ENCODE measurements at regions not wholly inside any gene's neighbourhood (a gene's known extent, or its start where the extent isn't known, plus 50 kb on each side); places are given as distances from the start of the nearest gene placed in this dataset.

DNA sequence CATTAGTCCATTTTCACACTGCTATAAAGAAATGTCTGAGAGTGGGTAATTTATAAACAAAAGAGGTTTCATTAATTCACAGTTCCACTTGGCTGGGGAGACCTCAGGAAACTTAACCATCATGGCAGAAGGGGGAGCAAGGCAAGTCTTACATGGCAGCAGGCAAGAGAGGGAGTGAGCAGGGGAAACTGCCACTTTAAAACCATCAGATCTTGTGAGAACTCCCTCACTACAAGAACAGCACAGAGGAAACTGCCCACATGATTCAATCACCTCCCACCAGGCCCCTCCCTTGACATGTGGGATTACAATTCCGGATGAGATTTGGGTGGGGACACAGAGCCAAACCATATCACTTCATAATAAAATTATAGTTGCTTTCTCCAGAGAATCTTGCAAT lies 365.5 kb upstream of the ID2 start:
- no peak overlapping the region for H3K9ac ChIP-seq (ENCODE audit: low read length)
- H4K20me1 ChIP-seq (ENCODE audit: insufficient read depth) = no peaks in the 10 kb centered on the region
- no peaks in the 10 kb centered on the region for H3K9me2 ChIP-seq (ENCODE audit: insufficient read depth, low read length)
- H3K27me3 ChIP-seq (ENCODE audit: insufficient read depth, low read depth, low read length) = no peaks in the 10 kb centered on the region
- H3K36me3 ChIP-seq (ENCODE audit: insufficient read depth, low read length) = no peaks in the 10 kb centered on the region
- H3K4me3 ChIP-seq (ENCODE audit: low read length) = no peak overlapping the region
- no peaks in the 10 kb centered on the region for H3K9me3 ChIP-seq (ENCODE audit: low read length)
- H3K4me2 ChIP-seq (ENCODE audit: low read length) = no peak overlapping the region
- no peak overlapping the region for H2AFZ ChIP-seq (ENCODE audit: low read depth, low read length)
- no peaks in the 10 kb centered on the region for H3K79me2 ChIP-seq (replicated peaks; ENCODE audit: insufficient read depth, low read length)
- TF ChIP-seq, protein P1, sequence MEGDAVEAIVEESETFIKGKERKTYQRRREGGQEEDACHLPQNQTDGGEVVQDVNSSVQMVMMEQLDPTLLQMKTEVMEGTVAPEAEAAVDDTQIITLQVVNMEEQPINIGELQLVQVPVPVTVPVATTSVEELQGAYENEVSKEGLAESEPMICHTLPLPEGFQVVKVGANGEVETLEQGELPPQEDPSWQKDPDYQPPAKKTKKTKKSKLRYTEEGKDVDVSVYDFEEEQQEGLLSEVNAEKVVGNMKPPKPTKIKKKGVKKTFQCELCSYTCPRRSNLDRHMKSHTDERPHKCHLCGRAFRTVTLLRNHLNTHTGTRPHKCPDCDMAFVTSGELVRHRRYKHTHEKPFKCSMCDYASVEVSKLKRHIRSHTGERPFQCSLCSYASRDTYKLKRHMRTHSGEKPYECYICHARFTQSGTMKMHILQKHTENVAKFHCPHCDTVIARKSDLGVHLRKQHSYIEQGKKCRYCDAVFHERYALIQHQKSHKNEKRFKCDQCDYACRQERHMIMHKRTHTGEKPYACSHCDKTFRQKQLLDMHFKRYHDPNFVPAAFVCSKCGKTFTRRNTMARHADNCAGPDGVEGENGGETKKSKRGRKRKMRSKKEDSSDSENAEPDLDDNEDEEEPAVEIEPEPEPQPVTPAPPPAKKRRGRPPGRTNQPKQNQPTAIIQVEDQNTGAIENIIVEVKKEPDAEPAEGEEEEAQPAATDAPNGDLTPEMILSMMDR (IDR thresholded peaks at IDR 0.05; ENCODE audit: poor library complexity, severe bottlenecking) = no peak
- TF ChIP-seq EP300 (conservative IDR thresholded peaks at IDR 0.05; ENCODE audit: poor library complexity, severe bottlenecking) (no peak), MXI1 (conservative IDR thresholded peaks at IDR 0.05; ENCODE audit: poor library complexity, severe bottlenecking) (no peak)
- H3F3A ChIP-seq (ENCODE audit: insufficient read depth, low read length, poor library complexity, severe bottlenecking) = no peaks in the 10 kb centered on the region
- H3K27ac ChIP-seq (ENCODE audit: low read length) = no peak overlapping the region

DNA sequence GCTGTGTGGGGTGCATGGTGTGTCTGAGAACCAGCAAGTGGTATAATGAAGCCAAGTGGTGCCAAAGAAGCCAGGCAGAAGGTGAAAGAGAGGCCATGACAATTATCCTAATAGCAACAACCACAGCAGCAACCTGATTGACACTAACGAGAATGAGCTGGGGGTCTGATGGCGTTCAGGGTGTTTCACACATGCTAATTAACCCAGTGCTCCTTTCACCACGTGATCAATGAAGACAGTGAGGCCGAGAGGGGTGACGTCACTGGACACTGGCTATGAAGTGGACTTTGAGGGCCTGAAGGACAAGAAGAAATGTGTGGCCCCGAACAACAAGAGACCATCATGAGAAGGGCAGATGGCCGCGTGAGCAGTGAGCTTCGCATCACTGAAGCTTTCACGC lies 364.4 kb upstream of the ID2 start:
- Histone ChIP-seq H3K4me2 (ENCODE audit: low read length) (no peak overlapping the region), H2AFZ (ENCODE audit: low read depth, low read length) (no peak overlapping the region), H3K27me3 (ENCODE audit: insufficient read depth, low read depth, low read length) (no peaks in the 10 kb centered on the region), H3K4me3 (ENCODE audit: low read length) (no peak overlapping the region), H3K36me3 (ENCODE audit: insufficient read depth, low read length) (no peaks in the 10 kb centered on the region), H3K79me2 (replicated peaks; ENCODE audit: insufficient read depth, low read length) (no peaks in the 10 kb centered on the region), H4K20me1 (ENCODE audit: insufficient read depth) (no peaks in the 10 kb centered on the region), H3F3A (ENCODE audit: insufficient read depth, low read length, poor library complexity, severe bottlenecking) (no peaks in the 10 kb centered on the region), H3K9me2 (ENCODE audit: insufficient read depth, low read length) (no peaks in the 10 kb centered on the region), H3K9me3 (ENCODE audit: low read length) (no peaks in the 10 kb centered on the region), H3K27ac (ENCODE audit: low read length) (no peak overlapping the region), H3K9ac (ENCODE audit: low read length) (no peak overlapping the region)
- TF ChIP-seq EP300 (conservative IDR thresholded peaks at IDR 0.05; ENCODE audit: poor library complexity, severe bottlenecking) (no peak), TAF1 (IDR thresholded peaks at IDR 0.05; ENCODE audit: low read depth) (no peak), EZH2 (IDR thresholded peaks at IDR 0.05; ENCODE audit: borderline replicate concordance, insufficient read depth, low read length, poor library complexity, severe bottlenecking) (no peak), SMC3 (conservative IDR thresholded peaks at IDR 0.05; ENCODE audit: poor library complexity) (no peak), MXI1 (conservative IDR thresholded peaks at IDR 0.05; ENCODE audit: poor library complexity, severe bottlenecking) (no peak), POLR2AphosphoS5 (IDR thresholded peaks at IDR 0.05) (no peak), RAD21 (conservative IDR thresholded peaks at IDR 0.05) (no peak)
- TF ChIP-seq, protein P2, sequence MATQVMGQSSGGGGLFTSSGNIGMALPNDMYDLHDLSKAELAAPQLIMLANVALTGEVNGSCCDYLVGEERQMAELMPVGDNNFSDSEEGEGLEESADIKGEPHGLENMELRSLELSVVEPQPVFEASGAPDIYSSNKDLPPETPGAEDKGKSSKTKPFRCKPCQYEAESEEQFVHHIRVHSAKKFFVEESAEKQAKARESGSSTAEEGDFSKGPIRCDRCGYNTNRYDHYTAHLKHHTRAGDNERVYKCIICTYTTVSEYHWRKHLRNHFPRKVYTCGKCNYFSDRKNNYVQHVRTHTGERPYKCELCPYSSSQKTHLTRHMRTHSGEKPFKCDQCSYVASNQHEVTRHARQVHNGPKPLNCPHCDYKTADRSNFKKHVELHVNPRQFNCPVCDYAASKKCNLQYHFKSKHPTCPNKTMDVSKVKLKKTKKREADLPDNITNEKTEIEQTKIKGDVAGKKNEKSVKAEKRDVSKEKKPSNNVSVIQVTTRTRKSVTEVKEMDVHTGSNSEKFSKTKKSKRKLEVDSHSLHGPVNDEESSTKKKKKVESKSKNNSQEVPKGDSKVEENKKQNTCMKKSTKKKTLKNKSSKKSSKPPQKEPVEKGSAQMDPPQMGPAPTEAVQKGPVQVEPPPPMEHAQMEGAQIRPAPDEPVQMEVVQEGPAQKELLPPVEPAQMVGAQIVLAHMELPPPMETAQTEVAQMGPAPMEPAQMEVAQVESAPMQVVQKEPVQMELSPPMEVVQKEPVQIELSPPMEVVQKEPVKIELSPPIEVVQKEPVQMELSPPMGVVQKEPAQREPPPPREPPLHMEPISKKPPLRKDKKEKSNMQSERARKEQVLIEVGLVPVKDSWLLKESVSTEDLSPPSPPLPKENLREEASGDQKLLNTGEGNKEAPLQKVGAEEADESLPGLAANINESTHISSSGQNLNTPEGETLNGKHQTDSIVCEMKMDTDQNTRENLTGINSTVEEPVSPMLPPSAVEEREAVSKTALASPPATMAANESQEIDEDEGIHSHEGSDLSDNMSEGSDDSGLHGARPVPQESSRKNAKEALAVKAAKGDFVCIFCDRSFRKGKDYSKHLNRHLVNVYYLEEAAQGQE (IDR thresholded peaks at IDR 0.05; ENCODE audit: borderline replicate concordance) = no peak
- TF ChIP-seq, protein P1 (IDR thresholded peaks at IDR 0.05; ENCODE audit: poor library complexity, severe bottlenecking) = no peak

All from neural cell (in vitro differentiated cells).